Epithelial cell of esophagus (primary cell): ENCODE measurements at regions not wholly inside any gene's neighbourhood (a gene's known extent, or its start where the extent isn't known, plus 50 kb on each side); places are given as distances from the start of the nearest gene placed in this dataset.

Experiments
- DNase-seq: peaks from one replicate; pipeline ENCODE4 v3.0.0; 2010; ENCODE audit warnings: low read depth
- H3K4me3 ChIP-seq: 2 replicates; pipeline ENCODE4 v1.5.1; 2011; ENCODE audit warnings: mild to moderate bottlenecking, low read length, control low read depth
- TF ChIP-seq, protein P1 (sequence below): IDR thresholded peaks from 2 replicates; pipeline ENCODE4 v1.5.1; 2011; ENCODE audit warnings: low read depth, mild to moderate bottlenecking, low read length, control low read depth, inconsistent platforms; ENCODE audit not compliant: insufficient read depth; ENCODE audit errors: missing control alignments

DNA sequence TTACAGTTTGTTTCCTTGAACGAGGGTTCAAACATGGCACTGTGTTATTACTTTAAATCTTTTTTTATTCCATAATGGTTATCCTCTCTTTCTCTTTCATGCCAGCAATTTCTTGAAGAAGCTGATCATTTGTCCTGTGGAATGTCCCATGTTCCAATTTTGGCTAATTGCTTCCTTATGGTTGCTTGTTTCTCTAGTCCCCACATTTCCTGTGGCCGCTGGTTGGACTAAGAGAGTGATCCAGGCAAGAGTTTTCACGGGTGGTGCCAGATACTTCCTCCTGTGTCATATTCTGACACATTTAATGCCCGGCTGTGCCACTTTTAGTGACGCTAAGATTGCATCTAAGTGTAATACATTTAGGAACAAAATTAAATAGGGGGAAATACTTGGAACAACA lies 83.8 kb upstream of the FAM169A start:
- TF ChIP-seq, protein P1, sequence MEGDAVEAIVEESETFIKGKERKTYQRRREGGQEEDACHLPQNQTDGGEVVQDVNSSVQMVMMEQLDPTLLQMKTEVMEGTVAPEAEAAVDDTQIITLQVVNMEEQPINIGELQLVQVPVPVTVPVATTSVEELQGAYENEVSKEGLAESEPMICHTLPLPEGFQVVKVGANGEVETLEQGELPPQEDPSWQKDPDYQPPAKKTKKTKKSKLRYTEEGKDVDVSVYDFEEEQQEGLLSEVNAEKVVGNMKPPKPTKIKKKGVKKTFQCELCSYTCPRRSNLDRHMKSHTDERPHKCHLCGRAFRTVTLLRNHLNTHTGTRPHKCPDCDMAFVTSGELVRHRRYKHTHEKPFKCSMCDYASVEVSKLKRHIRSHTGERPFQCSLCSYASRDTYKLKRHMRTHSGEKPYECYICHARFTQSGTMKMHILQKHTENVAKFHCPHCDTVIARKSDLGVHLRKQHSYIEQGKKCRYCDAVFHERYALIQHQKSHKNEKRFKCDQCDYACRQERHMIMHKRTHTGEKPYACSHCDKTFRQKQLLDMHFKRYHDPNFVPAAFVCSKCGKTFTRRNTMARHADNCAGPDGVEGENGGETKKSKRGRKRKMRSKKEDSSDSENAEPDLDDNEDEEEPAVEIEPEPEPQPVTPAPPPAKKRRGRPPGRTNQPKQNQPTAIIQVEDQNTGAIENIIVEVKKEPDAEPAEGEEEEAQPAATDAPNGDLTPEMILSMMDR, result no peak
- no peak for DNase-seq
- no peak overlapping the region for H3K4me3 ChIP-seq

DNA sequence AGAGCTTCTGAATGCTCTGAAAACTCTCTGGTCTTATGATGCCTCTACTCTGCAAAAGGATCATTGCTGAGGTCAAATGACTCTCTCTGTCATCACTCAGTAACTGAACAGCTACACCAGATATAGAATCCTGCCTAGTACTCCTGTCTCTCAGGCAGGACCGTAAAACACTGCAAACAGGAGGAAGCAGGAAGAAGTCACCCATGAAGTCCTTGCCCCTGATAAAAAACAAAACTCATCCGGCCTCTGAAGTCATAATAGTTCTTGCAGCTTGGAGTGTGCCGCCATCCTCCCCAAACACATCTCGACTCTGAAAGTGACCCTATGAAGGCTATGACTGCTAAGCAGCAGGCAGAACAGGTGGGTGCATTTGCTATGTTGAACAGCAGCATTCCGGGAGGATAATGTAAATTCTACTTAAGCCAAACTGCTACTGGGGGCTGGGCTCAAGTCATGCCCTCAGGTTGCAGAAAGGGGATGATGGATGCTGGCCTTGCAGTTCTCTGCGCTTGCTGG lies 81.9 kb upstream of the FAM169A start:
- H3K4me3 ChIP-seq, result no peak overlapping the region
- no peak for DNase-seq
- TF ChIP-seq, protein P1, result no peak

DNA sequence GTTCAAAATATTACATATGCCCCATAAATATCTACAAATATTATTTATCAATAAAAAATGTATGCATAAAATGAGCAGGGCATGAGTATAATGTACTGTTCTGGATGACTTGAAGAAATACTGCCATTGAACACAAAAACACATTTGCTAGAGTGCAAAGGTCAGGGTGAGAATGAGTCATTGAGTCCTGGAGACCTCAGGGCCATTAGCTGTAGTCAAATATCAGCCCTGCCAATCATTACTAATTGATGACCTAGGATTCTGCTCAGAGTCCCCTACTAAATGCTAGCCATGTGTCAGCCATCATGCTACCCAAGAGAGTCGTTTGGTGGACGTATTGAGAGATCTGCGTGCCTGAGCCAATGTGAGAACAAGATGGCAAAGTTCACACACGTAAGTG lies 80.3 kb upstream of the FAM169A start:
- no peak for DNase-seq
- TF ChIP-seq, protein P1, result no peak
- no peak overlapping the region for H3K4me3 ChIP-seq

- no peak overlapping the region for H3K4me3 ChIP-seq
- no peak for DNase-seq
- TF ChIP-seq, protein P1, result no peak
Measured at GRCh38 chr5:74945561-74946165, 79.5 kb upstream of the FAM169A start.

GRCh38 chr5:74943905-74944304 lies 77.7 kb upstream of the FAM169A start:
- TF ChIP-seq, protein P1, result no peak
- H3K4me3 ChIP-seq, result no peak overlapping the region
- DNase-seq, result no peak

DNA sequence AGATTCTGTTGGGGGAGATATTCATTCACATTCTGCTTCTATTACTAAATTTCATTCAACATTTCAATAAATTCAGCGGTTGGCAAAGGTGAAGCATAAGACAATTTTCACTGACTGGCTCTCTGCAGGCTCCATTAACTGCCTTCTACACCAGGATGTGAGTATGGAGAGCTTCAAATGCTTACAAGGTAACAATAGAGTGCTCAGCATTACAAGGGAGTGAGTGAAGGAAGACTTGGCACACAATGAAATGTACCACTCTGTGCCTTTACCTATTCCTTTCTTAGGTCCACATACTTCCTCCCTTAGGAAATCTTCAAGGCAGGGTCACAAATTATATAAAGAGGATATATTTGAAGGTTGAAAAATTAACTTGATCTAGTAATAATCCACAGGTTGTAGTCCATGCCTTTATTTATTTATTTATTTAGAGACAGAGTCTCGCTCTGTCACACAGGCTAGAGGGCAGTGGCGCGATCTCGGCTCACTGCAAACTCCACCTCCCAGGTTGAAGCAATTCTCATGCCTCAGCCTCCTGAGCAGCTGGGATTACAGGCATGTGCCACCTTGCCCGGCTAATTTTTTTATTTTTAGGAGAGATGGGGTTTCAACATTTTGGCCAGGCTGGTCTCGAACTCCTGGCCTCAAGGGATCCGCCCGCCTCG lies 76.6 kb upstream of the FAM169A start:
- no peak for DNase-seq
- no peak overlapping the region for H3K4me3 ChIP-seq
- TF ChIP-seq, protein P1, result no peak
